Hepatocyte (in vitro differentiated cells): ENCODE measurements at regions not wholly inside any gene's neighbourhood (a gene's known extent, or its start where the extent isn't known, plus 50 kb on each side); places are given as distances from the start of the nearest gene placed in this dataset.

Experiments used
- DNase-seq: peaks from one replicate; pipeline ENCODE4 v3.0.0-alpha.2; 2016; ENCODE audit warnings: low spot score
- H2AFZ ChIP-seq: fragments of 200-600 bp; sonication (generic); 2 replicates; pipeline ENCODE4 v1.6.0; 2016; ENCODE audit warnings: antibody characterized with exemption, mild to moderate bottlenecking
- H3K27ac ChIP-seq: fragments of 200-600 bp; sonication (generic); 2 replicates; pipeline ENCODE4 v1.5.1; 2016; ENCODE audit warnings: mild to moderate bottlenecking
- H3K27me3 ChIP-seq: fragments of 200-600 bp; sonication (generic); 2 replicates; pipeline ENCODE4 v1.6.1; 2016
- H3K36me3 ChIP-seq: fragments of 200-600 bp; sonication (generic); replicated peaks from 2 replicates; pipeline ENCODE4 v1.5.1; 2016; ENCODE audit warnings: low read depth; ENCODE audit not compliant: insufficient read depth
- H3K4me1 ChIP-seq: fragments of 200-600 bp; sonication (generic); 2 replicates; pipeline ENCODE4 v1.5.1; 2016; ENCODE audit warnings: mild to moderate bottlenecking, moderate library complexity; ENCODE audit not compliant: insufficient read depth
- H3K4me2 ChIP-seq: fragments of 200-600 bp; sonication (generic); 2 replicates; pipeline ENCODE4 v1.6.0; 2016
- H3K4me3 ChIP-seq: fragments of 200-600 bp; sonication (generic); 2 replicates; pipeline ENCODE4 v1.5.1; 2016; ENCODE audit warnings: mild to moderate bottlenecking
- H3K79me2 ChIP-seq: fragments of 200-600 bp; sonication (generic); 2 replicates; pipeline ENCODE4 v1.6.0; 2017; ENCODE audit warnings: mild to moderate bottlenecking
- H3K9me2 ChIP-seq: fragments of 200-600 bp; sonication (generic); replicated peaks from 2 replicates; pipeline ENCODE4 v1.6.0; 2017; ENCODE audit warnings: mild to moderate bottlenecking; ENCODE audit not compliant: insufficient read depth
- H3K9me3 ChIP-seq: fragments of 200-600 bp; sonication (generic); 2 replicates; pipeline ENCODE4 v1.5.1; 2016; ENCODE audit warnings: low read depth, mild to moderate bottlenecking
- H4K20me1 ChIP-seq: fragments of 200-600 bp; sonication (generic); 2 replicates; pipeline ENCODE4 v1.6.0; 2016; ENCODE audit warnings: mild to moderate bottlenecking; ENCODE audit not compliant: insufficient read depth, poor library complexity, severe bottlenecking
- EZH2 ChIP-seq: fragments of 200-600 bp; sonication (generic); IDR thresholded peaks from 2 replicates; pipeline ENCODE4 v1.6.1; 2016; ENCODE audit warnings: antibody characterized with exemption, mild to moderate bottlenecking, borderline replicate concordance
- EZH2phosphoT487 ChIP-seq: fragments of 200-600 bp; sonication (generic); IDR thresholded peaks from one replicate; pipeline ENCODE4 v1.6.1; 2018; ENCODE audit warnings: antibody characterized with exemption, mild to moderate bottlenecking, low read depth, moderate library complexity; ENCODE audit not compliant: unreplicated experiment, severe bottlenecking
- WGBS: methylation state at CpG from one replicate; pipeline ENCODE4 v1.1.6; 2016; ENCODE audit warnings: low lambda C conversion rate; ENCODE audit errors: missing lambda C conversion rate; 5-methylcytosine and 5-hydroxymethylcytosine counted together
- TF ChIP-seq, protein P1 (sequence below): fragments of 200-600 bp; sonication (generic); IDR thresholded peaks from 2 replicates; pipeline ENCODE4 v1.5.1; 2016; ENCODE audit warnings: antibody characterized with exemption, mild to moderate bottlenecking; ENCODE audit not compliant: poor library complexity

DNA sequence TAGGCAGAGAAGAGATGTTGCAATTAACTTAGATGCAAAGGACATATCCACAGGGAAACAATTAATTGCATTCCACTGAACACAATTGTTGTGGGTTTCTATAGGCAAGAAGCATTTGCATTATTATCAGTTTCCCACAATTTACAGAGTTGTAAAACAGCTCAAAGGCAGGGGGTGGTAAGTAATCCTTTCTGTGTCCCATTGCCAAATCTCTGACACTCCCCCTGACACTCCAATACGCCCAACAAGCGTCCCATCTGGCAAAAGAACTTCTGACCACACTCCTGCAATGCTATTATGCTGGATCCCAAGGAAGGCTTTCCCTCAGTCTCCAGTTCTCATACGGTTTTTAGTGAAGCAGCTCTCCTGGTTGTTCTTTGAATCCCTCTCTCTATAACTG lies 179.8 kb downstream of the CXCL12 start:
- 42% methylated on average over 3 of the region's 3 CpGs for WGBS
- Histone ChIP-seq H3K4me3 (no peak overlapping the region), H3K9me2 (no peaks in the 10 kb centered on the region), H3K4me2 (no peak overlapping the region), H3K27me3 (no peaks in the 10 kb centered on the region), H3K9me3 (no peaks in the 10 kb centered on the region), H4K20me1 (no peaks in the 10 kb centered on the region), H3K36me3 (no peaks in the 10 kb centered on the region), H3K4me1 (no peaks in the 10 kb centered on the region), H3K79me2 (no peaks in the 10 kb centered on the region), H2AFZ (no peak overlapping the region), H3K27ac (no peak overlapping the region)
- TF ChIP-seq EZH2phosphoT487 (no peak), EZH2 (no peak)
- TF ChIP-seq, protein P1, sequence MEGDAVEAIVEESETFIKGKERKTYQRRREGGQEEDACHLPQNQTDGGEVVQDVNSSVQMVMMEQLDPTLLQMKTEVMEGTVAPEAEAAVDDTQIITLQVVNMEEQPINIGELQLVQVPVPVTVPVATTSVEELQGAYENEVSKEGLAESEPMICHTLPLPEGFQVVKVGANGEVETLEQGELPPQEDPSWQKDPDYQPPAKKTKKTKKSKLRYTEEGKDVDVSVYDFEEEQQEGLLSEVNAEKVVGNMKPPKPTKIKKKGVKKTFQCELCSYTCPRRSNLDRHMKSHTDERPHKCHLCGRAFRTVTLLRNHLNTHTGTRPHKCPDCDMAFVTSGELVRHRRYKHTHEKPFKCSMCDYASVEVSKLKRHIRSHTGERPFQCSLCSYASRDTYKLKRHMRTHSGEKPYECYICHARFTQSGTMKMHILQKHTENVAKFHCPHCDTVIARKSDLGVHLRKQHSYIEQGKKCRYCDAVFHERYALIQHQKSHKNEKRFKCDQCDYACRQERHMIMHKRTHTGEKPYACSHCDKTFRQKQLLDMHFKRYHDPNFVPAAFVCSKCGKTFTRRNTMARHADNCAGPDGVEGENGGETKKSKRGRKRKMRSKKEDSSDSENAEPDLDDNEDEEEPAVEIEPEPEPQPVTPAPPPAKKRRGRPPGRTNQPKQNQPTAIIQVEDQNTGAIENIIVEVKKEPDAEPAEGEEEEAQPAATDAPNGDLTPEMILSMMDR = no peak
- no peak for DNase-seq

GRCh38 chr10:44203535-44203934 lies 181.4 kb downstream of the CXCL12 start:
- no peaks in the 10 kb centered on the region for H3K9me3 ChIP-seq
- H3K4me1 ChIP-seq = no peaks in the 10 kb centered on the region
- no peaks in the 10 kb centered on the region for H3K27me3 ChIP-seq
- no peaks in the 10 kb centered on the region for H3K36me3 ChIP-seq
- no peak for DNase-seq
- no peak overlapping the region for H3K4me3 ChIP-seq
- H3K27ac ChIP-seq = no peak overlapping the region
- H2AFZ ChIP-seq = no peak overlapping the region
- TF ChIP-seq EZH2phosphoT487 (no peak), EZH2 (no peak)
- TF ChIP-seq, protein P1 = no peak
- H3K9me2 ChIP-seq = no peaks in the 10 kb centered on the region
- H3K4me2 ChIP-seq = no peak overlapping the region
- no peaks in the 10 kb centered on the region for H3K79me2 ChIP-seq
- no peaks in the 10 kb centered on the region for H4K20me1 ChIP-seq

DNA sequence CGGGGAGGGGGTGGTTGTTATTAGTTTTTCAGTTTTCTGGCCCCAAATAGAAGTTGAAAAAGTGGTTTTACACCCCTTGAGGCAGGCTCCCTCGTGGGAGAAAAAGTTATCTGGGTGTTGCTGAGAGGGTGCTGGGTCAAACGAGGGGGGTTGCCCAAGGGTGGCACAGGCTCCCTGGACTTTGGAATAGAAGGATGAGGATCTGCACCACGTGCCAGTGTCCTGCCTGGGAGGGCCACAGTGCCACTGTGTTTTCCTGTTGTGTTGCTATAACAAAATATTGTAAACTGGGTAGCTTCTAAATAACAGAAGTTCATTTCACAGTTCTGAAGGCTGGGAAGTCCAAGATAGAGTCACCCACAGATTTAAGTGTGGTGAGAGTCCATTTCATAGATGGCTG lies 181.9 kb downstream of the CXCL12 start:
- Histone ChIP-seq H3K4me1 (no peaks in the 10 kb centered on the region), H2AFZ (no peak overlapping the region), H3K9me2 (no peaks in the 10 kb centered on the region), H3K27me3 (no peaks in the 10 kb centered on the region), H3K4me2 (no peak overlapping the region), H3K36me3 (no peaks in the 10 kb centered on the region), H3K4me3 (no peak overlapping the region), H3K9me3 (no peaks in the 10 kb centered on the region), H4K20me1 (no peaks in the 10 kb centered on the region), H3K79me2 (no peaks in the 10 kb centered on the region), H3K27ac (no peak overlapping the region)
- WGBS = 79% methylated on average over 4 of the region's 4 CpGs
- TF ChIP-seq, protein P1 = no peak
- no peak for TF ChIP-seq EZH2
- no peak for TF ChIP-seq EZH2phosphoT487
- no peak for DNase-seq

DNA sequence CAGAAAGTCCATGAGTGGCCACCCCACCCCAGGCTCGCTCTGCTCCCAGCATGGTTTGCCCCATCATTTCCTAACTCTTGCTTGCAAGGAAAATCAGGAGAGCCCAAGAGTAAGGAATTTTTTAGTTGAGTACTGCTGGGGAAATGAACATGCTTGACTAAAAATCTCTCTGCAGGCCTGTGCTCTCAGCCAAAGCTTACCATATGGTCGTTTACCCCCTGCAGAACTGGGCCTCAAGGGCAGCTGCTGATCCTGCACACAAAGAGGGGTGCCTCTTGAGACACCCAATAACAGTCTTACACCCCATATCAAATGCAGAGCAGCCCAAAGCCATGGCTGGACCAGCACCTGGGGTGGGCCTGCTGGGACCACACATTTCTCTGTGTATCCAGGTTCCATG lies 183.2 kb downstream of the CXCL12 start:
- 94% methylated on average over 2 of the region's 2 CpGs for WGBS
- DNase-seq = no peak

More for the DNA sequence above, 183.2 kb downstream of the CXCL12 start:
- H3K27me3 ChIP-seq = no peaks in the 10 kb centered on the region
- H3K4me2 ChIP-seq = no peak overlapping the region
- no peaks in the 10 kb centered on the region for H3K36me3 ChIP-seq
- H4K20me1 ChIP-seq = no peaks in the 10 kb centered on the region
- H2AFZ ChIP-seq = no peak overlapping the region
- no peak overlapping the region for H3K4me3 ChIP-seq
- H3K9me2 ChIP-seq = no peaks in the 10 kb centered on the region
- H3K79me2 ChIP-seq = no peaks in the 10 kb centered on the region
- no peaks in the 10 kb centered on the region for H3K4me1 ChIP-seq
- no peak overlapping the region for H3K27ac ChIP-seq
- no peaks in the 10 kb centered on the region for H3K9me3 ChIP-seq
- TF ChIP-seq EZH2 = no peak
- TF ChIP-seq, protein P1 = no peak
- TF ChIP-seq EZH2phosphoT487 = no peak
